ENCODE measurements at regions not wholly inside any gene's neighbourhood (a gene's known extent, or its start where the extent isn't known, plus 50 kb on each side); places are given as distances from the start of the nearest gene placed in this dataset.

DNA sequence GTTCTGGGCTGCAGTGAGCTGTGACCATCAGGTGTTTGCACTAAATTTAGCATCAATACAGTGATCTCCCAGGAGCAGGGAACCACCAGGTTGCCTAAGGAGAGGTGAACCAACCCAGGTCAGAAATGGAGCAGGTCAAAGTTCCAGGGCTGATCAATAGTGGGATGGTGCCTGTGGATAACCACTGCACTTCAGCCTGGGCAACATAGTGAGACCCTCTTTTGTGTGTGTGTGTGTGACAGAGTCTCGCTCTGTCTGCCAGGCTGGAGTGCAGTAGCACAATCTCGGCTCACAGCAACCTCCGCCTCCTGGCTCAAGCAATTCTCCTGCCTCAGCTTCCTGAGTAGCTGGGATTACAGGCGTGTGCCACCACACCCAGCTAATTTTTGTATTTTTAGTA is 163.7 kb upstream of the SERTAD2 start:
- intact Hi-C loops (cut with DNase I), result no loop called here
- no peak for TF ChIP-seq POLR2A (IDR thresholded peaks at IDR 0.05)
- TF ChIP-seq POLR2AphosphoS5 (IDR thresholded peaks at IDR 0.05), result no peak
- TF ChIP-seq, protein P1, sequence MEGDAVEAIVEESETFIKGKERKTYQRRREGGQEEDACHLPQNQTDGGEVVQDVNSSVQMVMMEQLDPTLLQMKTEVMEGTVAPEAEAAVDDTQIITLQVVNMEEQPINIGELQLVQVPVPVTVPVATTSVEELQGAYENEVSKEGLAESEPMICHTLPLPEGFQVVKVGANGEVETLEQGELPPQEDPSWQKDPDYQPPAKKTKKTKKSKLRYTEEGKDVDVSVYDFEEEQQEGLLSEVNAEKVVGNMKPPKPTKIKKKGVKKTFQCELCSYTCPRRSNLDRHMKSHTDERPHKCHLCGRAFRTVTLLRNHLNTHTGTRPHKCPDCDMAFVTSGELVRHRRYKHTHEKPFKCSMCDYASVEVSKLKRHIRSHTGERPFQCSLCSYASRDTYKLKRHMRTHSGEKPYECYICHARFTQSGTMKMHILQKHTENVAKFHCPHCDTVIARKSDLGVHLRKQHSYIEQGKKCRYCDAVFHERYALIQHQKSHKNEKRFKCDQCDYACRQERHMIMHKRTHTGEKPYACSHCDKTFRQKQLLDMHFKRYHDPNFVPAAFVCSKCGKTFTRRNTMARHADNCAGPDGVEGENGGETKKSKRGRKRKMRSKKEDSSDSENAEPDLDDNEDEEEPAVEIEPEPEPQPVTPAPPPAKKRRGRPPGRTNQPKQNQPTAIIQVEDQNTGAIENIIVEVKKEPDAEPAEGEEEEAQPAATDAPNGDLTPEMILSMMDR (IDR thresholded peaks at IDR 0.05), result no peak
- H3K9me3 ChIP-seq, result no peaks in the 10 kb centered on the region
- H3K27ac ChIP-seq, result no peak overlapping the region
- no peak for DNase-seq (ENCODE audit: low spot score)
- H3K4me3 ChIP-seq, result no peak overlapping the region
- peaks cover 2% of the 10 kb centered on the region for H3K4me1 ChIP-seq (replicated peaks)
- 100% methylated on average over 4 of the region's 4 CpGs for WGBS
- no peaks in the 10 kb centered on the region for H3K36me3 ChIP-seq
- H3K27me3 ChIP-seq (replicated peaks; ENCODE audit: insufficient read depth), result no peaks in the 10 kb centered on the region

DNA sequence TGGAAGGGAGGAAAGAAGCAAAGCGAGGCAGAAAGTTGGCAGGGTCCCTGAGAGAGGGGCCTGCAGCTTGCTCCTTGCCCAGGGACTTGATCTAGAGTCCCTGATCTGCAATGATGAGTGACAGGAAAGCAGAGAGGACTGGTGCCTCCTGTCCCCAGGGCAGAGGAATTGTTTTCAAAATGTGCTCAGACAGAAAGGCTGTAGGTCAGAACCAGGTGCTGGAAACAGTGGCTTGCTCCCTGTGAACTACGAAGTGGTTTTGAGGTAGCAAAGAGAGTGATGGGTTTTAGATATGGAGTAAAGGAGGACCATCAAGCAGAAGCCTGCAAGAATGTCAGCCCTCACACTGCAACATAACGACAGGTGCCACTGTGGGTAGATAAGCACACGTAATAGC is 164.9 kb upstream of the SERTAD2 start:
- WGBS, result 47% methylated on average over 4 of the region's 4 CpGs
- Histone ChIP-seq H3K36me3 (no peaks in the 10 kb centered on the region), H3K4me1 (replicated peaks) (peaks cover 2% of the 10 kb centered on the region), H3K27ac (no peak overlapping the region), H3K4me3 (no peak overlapping the region), H3K9me3 (no peaks in the 10 kb centered on the region), H3K27me3 (replicated peaks; ENCODE audit: insufficient read depth) (no peaks in the 10 kb centered on the region)
- TF ChIP-seq, protein P1 (IDR thresholded peaks at IDR 0.05), result no peak
- TF ChIP-seq POLR2AphosphoS5 (IDR thresholded peaks at IDR 0.05) (no peak), POLR2A (IDR thresholded peaks at IDR 0.05) (no peak)
- no peak for DNase-seq (ENCODE audit: low spot score)
- intact Hi-C loops (cut with DNase I), result no loop called here

DNA sequence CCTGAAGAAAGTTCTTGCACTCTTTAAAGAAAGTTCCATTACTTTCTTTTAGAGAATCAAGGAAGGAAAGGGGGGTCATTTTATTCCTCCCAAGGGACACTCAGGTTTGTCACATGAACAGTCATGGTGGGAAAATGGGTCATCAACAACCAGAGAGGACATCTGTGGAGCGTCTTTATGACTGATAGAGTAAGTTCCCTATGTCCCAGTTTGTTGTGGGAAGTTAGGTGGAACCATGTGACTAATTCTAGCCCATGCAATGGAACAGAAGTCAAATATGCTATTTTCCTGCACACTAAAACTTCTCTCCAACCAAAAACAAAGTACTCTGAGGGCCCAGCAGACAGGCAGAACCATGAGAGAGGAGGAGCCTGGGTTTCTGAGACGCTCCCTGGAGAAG is 165.6 kb upstream of the SERTAD2 start:
- TF ChIP-seq, protein P1 (IDR thresholded peaks at IDR 0.05), result no peak
- TF ChIP-seq POLR2A (IDR thresholded peaks at IDR 0.05), result no peak
- TF ChIP-seq POLR2AphosphoS5 (IDR thresholded peaks at IDR 0.05), result no peak
- Histone ChIP-seq H3K9me3 (no peaks in the 10 kb centered on the region), H3K4me1 (replicated peaks) (peaks cover 2% of the 10 kb centered on the region), H3K27ac (peak overlapping the region in 1 of 2 donors; percentile 11), H3K36me3 (no peaks in the 10 kb centered on the region), H3K4me3 (no peak overlapping the region), H3K27me3 (replicated peaks; ENCODE audit: insufficient read depth) (no peaks in the 10 kb centered on the region)
- no peak for DNase-seq (ENCODE audit: low spot score)
- intact Hi-C loops (cut with DNase I), result no loop called here
- WGBS, result 64% methylated on average over 2 of the region's 2 CpGs

DNA sequence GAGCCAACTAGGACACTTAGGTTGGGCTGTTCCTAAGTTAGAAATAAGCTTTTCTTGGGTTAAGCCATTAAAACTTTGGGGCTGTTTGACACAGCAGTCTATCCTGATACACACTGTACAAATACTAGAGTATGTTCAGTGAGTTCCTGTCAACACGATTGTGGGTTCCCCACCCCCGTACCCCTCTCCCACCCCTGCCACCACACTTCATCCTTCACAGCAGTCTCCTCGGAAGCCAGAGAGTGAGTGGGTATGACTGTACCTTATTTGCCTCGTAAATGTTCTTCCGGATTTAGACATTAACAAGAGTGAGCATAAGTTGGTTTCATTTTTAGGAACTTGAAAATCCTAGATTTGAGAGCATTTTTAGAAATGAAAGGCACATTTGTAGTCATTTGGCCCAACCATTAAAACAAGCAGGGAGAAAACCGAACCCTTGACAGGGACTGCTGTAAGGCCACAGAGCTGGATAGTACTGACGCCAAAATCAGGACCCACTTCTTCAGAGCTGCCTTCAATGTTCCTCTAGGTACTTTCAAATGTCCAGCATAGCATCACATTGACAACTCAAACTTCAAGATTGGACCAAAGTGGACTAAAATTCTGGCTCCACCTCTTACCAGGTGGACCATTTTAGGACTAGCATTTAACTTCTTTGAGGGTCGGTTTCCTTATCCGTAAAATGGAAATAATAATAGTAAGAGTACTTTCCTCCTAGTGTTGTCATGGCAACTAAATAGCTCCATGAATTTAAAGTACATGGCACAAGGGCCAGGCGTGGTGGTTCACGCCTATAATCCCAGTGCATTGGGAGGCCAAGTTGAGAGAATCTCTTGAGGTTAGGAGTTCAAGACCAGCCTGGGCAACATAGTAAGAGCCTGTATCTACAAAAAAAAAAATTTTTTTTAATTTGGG is 166.3 kb upstream of the SERTAD2 start:
- Histone ChIP-seq H3K27me3 (replicated peaks; ENCODE audit: insufficient read depth) (no peaks in the 10 kb centered on the region), H3K4me1 (replicated peaks) (peaks cover 2% of the 10 kb centered on the region), H3K27ac (peak overlapping the region in 1 of 2 donors; percentile 11), H3K9me3 (no peaks in the 10 kb centered on the region), H3K36me3 (no peaks in the 10 kb centered on the region), H3K4me3 (no peak overlapping the region)
- no peak for TF ChIP-seq POLR2AphosphoS5 (IDR thresholded peaks at IDR 0.05)
- no peak for TF ChIP-seq POLR2A (IDR thresholded peaks at IDR 0.05)
- TF ChIP-seq, protein P1 (IDR thresholded peaks at IDR 0.05), result no peak
- DNase-seq (ENCODE audit: low spot score), result no peak
- intact Hi-C loops (cut with DNase I), result no loop called here
- 60% methylated on average over 11 of the region's 11 CpGs for WGBS

DNA sequence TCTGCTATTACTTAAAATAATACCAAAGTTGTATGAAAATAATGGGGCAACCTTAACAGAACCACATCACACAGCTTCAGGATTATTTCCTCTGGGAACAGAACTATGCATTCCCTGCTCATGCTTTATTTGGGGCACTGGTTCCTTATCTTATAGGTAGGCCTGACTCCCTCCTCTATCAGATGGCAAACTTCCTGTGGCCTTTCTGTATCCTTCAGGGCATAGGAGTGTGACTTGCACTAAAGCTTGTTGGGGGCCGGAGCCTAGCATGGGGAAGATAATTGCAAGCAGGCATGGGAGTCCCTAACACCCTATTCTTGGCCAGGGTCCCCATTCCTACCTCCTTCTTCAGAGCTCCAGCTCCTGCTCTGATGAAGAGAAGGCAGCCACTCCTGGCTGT is 167.2 kb upstream of the SERTAD2 start:
- no peaks in the 10 kb centered on the region for H3K36me3 ChIP-seq
- intact Hi-C loops (cut with DNase I), result no loop called here
- TF ChIP-seq POLR2AphosphoS5 (IDR thresholded peaks at IDR 0.05) (no peak), POLR2A (IDR thresholded peaks at IDR 0.05) (no peak)
- TF ChIP-seq, protein P1 (IDR thresholded peaks at IDR 0.05), result no peak
- H3K9me3 ChIP-seq, result no peaks in the 10 kb centered on the region
- H3K4me1 ChIP-seq (replicated peaks), result peaks cover 2% of the 10 kb centered on the region
- no peak overlapping the region for H3K27ac ChIP-seq
- H3K27me3 ChIP-seq (replicated peaks; ENCODE audit: insufficient read depth), result no peaks in the 10 kb centered on the region
- WGBS, result 94% methylated on average over 1 of the region's 1 CpG
- H3K4me3 ChIP-seq, result no peak overlapping the region
- no peak for DNase-seq (ENCODE audit: low spot score)
